ENCODE measurements at regions not wholly inside any gene's neighbourhood (a gene's known extent, or its start where the extent isn't known, plus 50 kb on each side); places are given as distances from the start of the nearest gene placed in this dataset.

- TF ChIP-seq POLR2A (IDR thresholded peaks at IDR 0.05), result no peak
- no peak for TF ChIP-seq CTCF (IDR thresholded peaks at IDR 0.05)
- no peak for TF ChIP-seq EP300 (IDR thresholded peaks at IDR 0.05)
Measured at GRCh38 chrX:96383428-96383827, 301.2 kb upstream of the DIAPH2 start.
